Thoracic aorta (tissue), 2 donors: ENCODE measurements at regions not wholly inside any gene's neighbourhood (a gene's known extent, or its start where the extent isn't known, plus 50 kb on each side); places are given as distances from the start of the nearest gene placed in this dataset.

ENCODE experiments used
- ATAC-seq: fragments of 150-250 bp; one replicate; pipeline ENCODE4 v1.8.0; 2017; ENCODE audit warnings: low read depth; ENCODE audit not compliant: insufficient number of reproducible peaks, low FRiP score
- DNase-seq: peaks from one replicate; pipeline ENCODE4 v3.0.0-alpha.2; 2020; ENCODE audit warnings: low spot score
- H3K27ac ChIP-seq, 2 donors: fragments of 200-600 bp; sonication (generic); 1 replicate in 1 of 2; 2 replicates in 1 of 2; pipeline ENCODE4 v1.5.1; 2016; ENCODE audit warnings: mild to moderate bottlenecking in 2 of 2, moderate library complexity in 2 of 2
- H3K27me3 ChIP-seq: fragments of 200-600 bp; sonication (generic); replicated peaks from 2 replicates; pipeline ENCODE4 v1.6.0; 2016; ENCODE audit warnings: mild to moderate bottlenecking; ENCODE audit not compliant: insufficient read depth
- H3K36me3 ChIP-seq: fragments of 200-600 bp; sonication (generic); one replicate; pipeline ENCODE4 v1.5.1; 2016
- H3K4me1 ChIP-seq, 2 donors: fragments of 200-600 bp; sonication (generic); 1 replicate in 1 of 2; 2 replicates in 1 of 2; pipeline versions ENCODE4 v1.5.1 to v1.6.0; 2016; ENCODE audit warnings: low read depth in 2 of 2, mild to moderate bottlenecking in 1 of 2; ENCODE audit not compliant: control insufficient read depth in 1 of 2
- H3K4me3 ChIP-seq: fragments of 200-600 bp; sonication (generic); 2 replicates; pipeline ENCODE4 v1.5.1; 2016; ENCODE audit warnings: mild to moderate bottlenecking
- H3K9me3 ChIP-seq: fragments of 200-600 bp; sonication (generic); 2 replicates; pipeline ENCODE4 v1.5.1; 2016
- TF ChIP-seq, protein P1 (sequence below): fragments of 200-600 bp; sonication (generic); IDR thresholded peaks from one replicate; pipeline ENCODE4 v1.5.1; 2019; ENCODE audit warnings: antibody characterized with exemption

DNA sequence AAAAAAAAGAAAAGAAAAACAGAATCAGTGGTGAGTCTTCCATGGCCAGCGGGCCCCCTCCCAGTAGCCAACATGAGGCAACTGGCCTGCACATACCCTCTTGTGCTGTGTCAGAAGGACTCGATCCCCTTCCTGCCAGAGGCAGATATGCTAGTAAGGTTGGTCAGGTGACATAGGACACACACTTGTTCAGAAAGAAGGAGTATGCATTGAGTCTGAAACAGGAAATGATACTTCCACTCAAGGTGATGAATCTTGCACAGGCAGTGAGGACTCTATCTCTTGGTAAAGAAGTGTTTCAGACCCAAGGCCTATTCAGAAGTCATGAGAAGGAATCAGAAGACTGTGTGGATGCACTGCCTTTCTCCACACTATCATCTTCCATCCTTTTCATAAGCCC is 269.7 kb upstream of the FAR2 start:
- TF ChIP-seq, protein P1, sequence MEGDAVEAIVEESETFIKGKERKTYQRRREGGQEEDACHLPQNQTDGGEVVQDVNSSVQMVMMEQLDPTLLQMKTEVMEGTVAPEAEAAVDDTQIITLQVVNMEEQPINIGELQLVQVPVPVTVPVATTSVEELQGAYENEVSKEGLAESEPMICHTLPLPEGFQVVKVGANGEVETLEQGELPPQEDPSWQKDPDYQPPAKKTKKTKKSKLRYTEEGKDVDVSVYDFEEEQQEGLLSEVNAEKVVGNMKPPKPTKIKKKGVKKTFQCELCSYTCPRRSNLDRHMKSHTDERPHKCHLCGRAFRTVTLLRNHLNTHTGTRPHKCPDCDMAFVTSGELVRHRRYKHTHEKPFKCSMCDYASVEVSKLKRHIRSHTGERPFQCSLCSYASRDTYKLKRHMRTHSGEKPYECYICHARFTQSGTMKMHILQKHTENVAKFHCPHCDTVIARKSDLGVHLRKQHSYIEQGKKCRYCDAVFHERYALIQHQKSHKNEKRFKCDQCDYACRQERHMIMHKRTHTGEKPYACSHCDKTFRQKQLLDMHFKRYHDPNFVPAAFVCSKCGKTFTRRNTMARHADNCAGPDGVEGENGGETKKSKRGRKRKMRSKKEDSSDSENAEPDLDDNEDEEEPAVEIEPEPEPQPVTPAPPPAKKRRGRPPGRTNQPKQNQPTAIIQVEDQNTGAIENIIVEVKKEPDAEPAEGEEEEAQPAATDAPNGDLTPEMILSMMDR, result no peak
- Histone ChIP-seq H3K4me3 (no peak overlapping the region), H3K27ac (no peak overlapping the region), H3K4me1 (peaks cover 9 to 12% of the 10 kb centered on the region in 2 donors), H3K36me3 (no peaks in the 10 kb centered on the region), H3K27me3 (no peaks in the 10 kb centered on the region), H3K9me3 (no peaks in the 10 kb centered on the region)
- ATAC-seq (no peak), DNase-seq (no peak)

DNA sequence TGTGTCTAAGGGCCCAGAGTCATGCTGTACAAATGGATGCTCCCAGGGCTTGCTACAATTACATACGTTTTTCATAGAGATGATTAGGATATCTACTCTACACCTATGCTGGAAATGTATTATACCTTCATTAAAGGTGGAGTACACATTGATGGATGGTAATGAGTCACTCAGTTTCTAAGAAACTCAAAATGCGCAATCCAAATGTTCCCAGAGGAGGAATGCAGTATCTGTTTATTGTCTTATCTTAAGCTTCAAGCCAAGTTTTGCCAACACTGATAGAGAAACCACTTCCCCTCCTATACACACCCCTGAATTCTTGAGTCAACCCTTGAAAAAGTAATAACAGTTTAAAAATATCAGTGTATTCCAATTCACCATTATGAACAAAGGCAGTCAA is 266.6 kb upstream of the FAR2 start:
- no peak overlapping the region for H3K4me3 ChIP-seq
- no peaks in the 10 kb centered on the region for H3K4me1 ChIP-seq
- no peak overlapping the region for H3K27ac ChIP-seq
- no peaks in the 10 kb centered on the region for H3K27me3 ChIP-seq
- H3K36me3 ChIP-seq, result no peaks in the 10 kb centered on the region
- TF ChIP-seq, protein P1, result no peak
- ATAC-seq, result no peak
- no peak for DNase-seq
- H3K9me3 ChIP-seq, result no peaks in the 10 kb centered on the region

DNA sequence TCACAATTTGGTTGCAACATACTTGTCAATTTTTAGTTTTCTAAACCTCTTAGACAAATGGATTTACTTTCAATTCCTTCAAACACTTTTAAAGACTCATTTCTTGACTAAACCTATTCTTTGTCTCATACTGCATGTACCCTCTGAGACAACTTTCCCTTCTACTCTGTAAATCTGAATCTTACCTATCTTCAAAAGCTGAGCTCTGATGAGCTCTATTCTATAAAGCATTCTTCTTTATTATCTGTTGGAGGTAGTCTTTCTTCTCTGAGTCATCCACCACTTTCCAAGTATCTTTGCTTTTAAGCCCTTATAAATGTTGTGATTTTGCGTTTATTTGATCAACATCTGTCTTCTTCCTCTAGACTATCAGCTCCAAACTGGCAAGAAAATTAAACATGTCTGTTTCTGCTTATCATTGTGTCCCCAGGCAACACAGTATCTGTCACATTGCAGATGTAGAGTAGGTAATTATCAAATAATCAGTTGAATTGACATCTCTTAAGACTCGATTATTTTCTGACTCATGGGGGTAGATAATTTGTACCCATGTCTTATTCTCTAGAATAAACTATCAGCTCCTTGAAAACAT is 265.6 kb upstream of the FAR2 start:
- no peak overlapping the region for H3K27ac ChIP-seq
- TF ChIP-seq, protein P1, result no peak
- H3K4me1 ChIP-seq, result no peaks in the 10 kb centered on the region
- no peaks in the 10 kb centered on the region for H3K36me3 ChIP-seq
- H3K27me3 ChIP-seq, result no peaks in the 10 kb centered on the region
- DNase-seq, result no peak
- H3K4me3 ChIP-seq, result no peak overlapping the region
- H3K9me3 ChIP-seq, result no peaks in the 10 kb centered on the region
- no peak for ATAC-seq

DNA sequence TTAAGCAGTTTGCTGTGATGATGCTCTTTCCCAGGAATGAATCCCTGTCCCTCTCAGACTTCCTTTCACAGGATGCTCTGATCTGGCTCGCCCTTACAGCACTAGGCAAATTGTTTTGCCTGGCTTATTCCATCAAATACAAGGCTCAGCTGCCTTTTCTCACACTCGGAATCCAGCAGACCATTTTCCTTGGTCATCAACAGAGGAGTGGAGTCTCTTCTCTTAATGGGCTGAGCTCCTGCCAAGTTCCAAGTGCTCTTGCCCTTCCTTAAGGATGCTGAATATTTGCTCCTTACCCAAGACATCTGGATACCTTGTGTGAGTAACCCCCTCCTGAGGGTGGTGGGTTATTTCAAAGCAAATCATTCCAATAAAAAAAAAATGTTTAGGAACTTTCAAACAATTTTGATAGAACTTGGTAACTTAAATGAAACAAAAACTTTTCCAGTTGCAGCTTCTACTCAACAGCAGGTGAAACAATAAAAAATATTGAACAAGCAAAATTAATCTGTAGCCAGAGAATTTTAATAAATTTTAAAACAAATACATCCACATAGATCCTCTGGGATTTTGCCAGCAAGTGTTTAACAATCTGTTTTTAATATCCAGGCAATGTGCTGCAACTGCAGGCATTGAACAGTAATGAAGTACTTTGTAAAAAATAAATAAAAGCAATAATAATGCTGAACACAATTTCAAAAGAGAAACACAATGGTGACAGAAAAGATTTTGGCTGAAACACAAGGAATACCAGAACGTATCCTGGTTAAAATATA is 264.0 kb upstream of the FAR2 start:
- no peak overlapping the region for H3K4me3 ChIP-seq
- TF ChIP-seq, protein P1, result no peak
- H3K36me3 ChIP-seq, result no peaks in the 10 kb centered on the region
- H3K9me3 ChIP-seq, result no peaks in the 10 kb centered on the region
- ATAC-seq, result no peak
- H3K27me3 ChIP-seq, result no peaks in the 10 kb centered on the region
- DNase-seq, result no peak
- no peaks in the 10 kb centered on the region for H3K4me1 ChIP-seq
- no peak overlapping the region for H3K27ac ChIP-seq

DNA sequence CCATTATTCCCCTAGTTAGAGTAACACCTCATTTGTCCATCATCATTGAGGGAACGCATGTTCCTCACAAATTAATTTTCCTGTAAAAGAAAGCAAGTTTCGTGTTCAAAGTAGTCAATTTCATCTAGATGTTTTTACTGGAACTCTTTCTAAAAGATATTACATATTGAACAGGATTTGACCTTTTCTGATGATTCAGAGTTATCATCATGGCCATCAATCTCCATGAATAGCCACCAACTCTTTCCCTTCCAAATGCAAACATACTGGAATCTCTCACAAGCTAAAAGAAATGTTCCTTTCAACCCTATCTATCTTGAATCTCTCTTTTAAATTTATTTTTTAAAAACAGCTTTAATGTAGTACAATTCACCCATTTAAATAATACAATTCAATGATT is 263.1 kb upstream of the FAR2 start:
- no peaks in the 10 kb centered on the region for H3K36me3 ChIP-seq
- H3K27me3 ChIP-seq, result no peaks in the 10 kb centered on the region
- no peaks in the 10 kb centered on the region for H3K9me3 ChIP-seq
- no peak overlapping the region for H3K27ac ChIP-seq
- TF ChIP-seq, protein P1, result no peak
- no peak overlapping the region for H3K4me3 ChIP-seq
- no peak for ATAC-seq
- DNase-seq, result no peak
- H3K4me1 ChIP-seq, result no peaks in the 10 kb centered on the region
